Endothelial cell of umbilical vein (primary cell): ENCODE measurements at regions not wholly inside any gene's neighbourhood (a gene's known extent, or its start where the extent isn't known, plus 50 kb on each side); places are given as distances from the start of the nearest gene placed in this dataset.

Experiments
- BruUV-seq: library from RNA; stranded (reverse); fragments of 400-500 nt; replicated peaks from 2 replicates; lab custom pipeline; 2021; lab: Mats Ljungman, UMichigan
- CTCF ChIA-PET: fragments of 300-600, 350-600 bp; sonication (Branson Sonifier 250); formaldehyde crosslinking; loops from one replicate; lab custom pipeline; 2021; ENCODE audit warnings: antibody characterized with exemption, inconsistent platforms; lab: Charles Lee
- POLR2A ChIA-PET: fragments of 300-600, 350-600 bp; sonication (Branson Sonifier 250); formaldehyde crosslinking; loops from one replicate; lab custom pipeline; 2021; ENCODE audit warnings: antibody characterized with exemption, inconsistent platforms; lab: Charles Lee
- DNase-seq: peaks from one replicate; pipeline ENCODE4 v3.0.0-alpha.2; 2011; ENCODE audit warnings: low read depth, low spot score
- FAIRE-seq: peaks from 2 replicates; lab custom pipeline; 2011; peaks lifted over from hg19 to GRCh38; lab: Jason Lieb, UNC
- H2AFZ ChIP-seq: 2 replicates; pipeline ENCODE4 v1.6.0; 2012; ENCODE audit warnings: low read depth, low read length, control low read depth, inconsistent platforms
- H3K27ac ChIP-seq: 2 replicates; pipeline ENCODE4 v1.5.1; 2011; ENCODE audit warnings: low read depth, mild to moderate bottlenecking, control low read depth, low read length, moderate library complexity; ENCODE audit not compliant: insufficient read depth
- H3K27me3 ChIP-seq, 2 experiments: 2 replicates each; pipeline versions ENCODE4 v1.6.0 to v1.6.1; 2011; ENCODE audit warnings: low read length in 2 of 2, mixed read lengths in 1 of 2; ENCODE audit not compliant: control insufficient read depth in 2 of 2, insufficient read depth in 2 of 2
- H3K36me3 ChIP-seq, 2 experiments: 2 replicates in 1 of 2; 3 replicates in 1 of 2; pipeline ENCODE4 v1.5.1; 2011; ENCODE audit warnings: low read length in 2 of 2, mild to moderate bottlenecking in 1 of 2, moderate library complexity in 1 of 2; ENCODE audit not compliant: control insufficient read depth in 2 of 2, insufficient read depth in 2 of 2; ENCODE audit errors: extremely low read depth in 1 of 2
- H3K4me1 ChIP-seq: 3 replicates; pipeline ENCODE4 v1.5.1; 2011; ENCODE audit warnings: mild to moderate bottlenecking, low read length; ENCODE audit not compliant: control insufficient read depth, insufficient read depth; ENCODE audit errors: extremely low read depth
- H3K4me2 ChIP-seq: 2 replicates; pipeline ENCODE4 v1.6.1; 2011; ENCODE audit warnings: low read length, control low read depth, mixed read lengths; ENCODE audit not compliant: insufficient read depth
- H3K4me3 ChIP-seq, 3 experiments: fragments of 200-600 bp in 1 of 3; sonication (generic), shearing (Covaris generic) in 1 of 3; replicated peaks in 1 of 3; 2 replicates each; pipeline ENCODE4 v1.5.1; 2011 to 2016; ENCODE audit warnings: control low read depth in 3 of 3, low read length in 3 of 3, mild to moderate bottlenecking in 2 of 3, inconsistent platforms in 1 of 3, low read depth in 1 of 3, moderate library complexity in 1 of 3; ENCODE audit not compliant: insufficient read depth in 1 of 3
- H3K79me2 ChIP-seq: 2 replicates; pipeline ENCODE4 v1.6.0; 2012; ENCODE audit warnings: low read length, inconsistent platforms; ENCODE audit not compliant: control insufficient read depth, insufficient read depth
- H3K9ac ChIP-seq: replicated peaks from 2 replicates; pipeline ENCODE3; 2011; ENCODE audit warnings: low read length, control low read depth; ENCODE audit not compliant: insufficient read depth; ENCODE audit errors: extremely low read depth
- H3K9me1 ChIP-seq: replicated peaks from 3 replicates; pipeline ENCODE4 v1.6.0; 2011; ENCODE audit warnings: mild to moderate bottlenecking, low read length; ENCODE audit not compliant: control insufficient read depth, insufficient read depth; ENCODE audit errors: extremely low read depth
- H3K9me3 ChIP-seq: replicated peaks from 2 replicates; pipeline ENCODE4 v1.5.1; 2012; ENCODE audit warnings: low read length, inconsistent platforms; ENCODE audit not compliant: control insufficient read depth, insufficient read depth
- H4K20me1 ChIP-seq: replicated peaks from 2 replicates; pipeline ENCODE3; 2011; ENCODE audit warnings: mild to moderate bottlenecking, low read length; ENCODE audit not compliant: control insufficient read depth, insufficient read depth; ENCODE audit errors: extremely low read depth
- CTCF ChIP-seq, 2 donors: IDR thresholded peaks; 1 replicate in 1 of 2; 2 replicates in 1 of 2; pipeline ENCODE4 v1.5.1; 2011; ENCODE audit warnings: low read length in 2 of 2, mild to moderate bottlenecking in 2 of 2, moderate library complexity in 2 of 2, control low read depth in 1 of 2, inconsistent platforms in 1 of 2, low read depth in 1 of 2; ENCODE audit not compliant: insufficient read depth in 1 of 2; ENCODE audit errors: extremely low read depth in 1 of 2
- EZH2 ChIP-seq: IDR thresholded peaks from 2 replicates; pipeline ENCODE4 v1.6.1; 2012; ENCODE audit warnings: borderline replicate concordance, low read depth, mild to moderate bottlenecking, moderate library complexity, low read length, inconsistent platforms; ENCODE audit not compliant: severe bottlenecking
- FOS ChIP-seq: IDR thresholded peaks from 2 replicates; pipeline ENCODE4 v1.6.1; 2011; ENCODE audit warnings: mild to moderate bottlenecking, low read length, moderate library complexity, borderline replicate concordance; ENCODE audit not compliant: insufficient read depth
- GATA2 ChIP-seq: IDR thresholded peaks from 2 replicates; pipeline ENCODE4 v1.7.0; 2011; ENCODE audit warnings: low read depth, mild to moderate bottlenecking, moderate library complexity, mixed read lengths, low read length; ENCODE audit not compliant: insufficient read length, insufficient read depth
- JUN ChIP-seq: IDR thresholded peaks from 2 replicates; pipeline ENCODE4 v1.6.1; 2011; ENCODE audit warnings: borderline replicate concordance, low read depth; ENCODE audit not compliant: insufficient read length, insufficient read depth
- MAX ChIP-seq: IDR thresholded peaks from 2 replicates; pipeline ENCODE4 v1.6.1; 2011; ENCODE audit not compliant: insufficient read depth, insufficient read length
- MYC ChIP-seq: IDR thresholded peaks from one replicate; pipeline ENCODE4 v1.6.1; 2011; ENCODE audit warnings: mild to moderate bottlenecking, low read depth, low read length
- POLR2AphosphoS5 ChIP-seq: IDR thresholded peaks from 2 replicates; pipeline ENCODE4 v1.6.1; 2012; ENCODE audit warnings: low read depth, mild to moderate bottlenecking, control low read depth, low read length, moderate library complexity; ENCODE audit not compliant: insufficient read depth
- dilution Hi-C: fragments of 300-500 bp; cut with MboI; formaldehyde crosslinking; loops from one replicate; pipeline ENCODE4 v1.15.0; 2019; ENCODE audit warnings: low sequenced_read_pairs; ENCODE audit not compliant: extremely low pct_ligation_motif_present
- intact Hi-C: fragments of 100-400 bp; cut with micrococcal nuclease; formaldehyde crosslinking; loops from one replicate; pipeline ENCODE4 v1.10.0; 2022

DNA sequence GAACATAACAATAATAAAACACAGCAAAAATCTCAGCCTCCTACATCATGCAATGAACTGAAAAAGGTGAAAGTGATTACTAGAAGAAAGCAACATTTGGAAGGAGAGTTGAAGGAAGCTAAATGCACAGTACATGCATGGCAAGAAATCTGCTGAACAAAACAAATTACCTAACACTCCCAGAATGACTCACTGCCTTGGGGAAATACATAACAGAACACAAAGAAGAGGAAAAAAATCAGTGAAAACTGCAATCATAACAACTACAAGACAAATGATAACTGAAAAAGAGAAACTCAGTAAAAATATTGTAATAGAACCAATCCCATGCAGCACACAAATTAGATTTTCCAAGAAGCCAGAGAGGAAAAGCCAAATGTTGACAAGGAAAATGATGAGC lies 1513.2 kb downstream of the ARAP2 start:
- no peaks in the 10 kb centered on the region for H3K79me2 ChIP-seq
- H3K27me3 ChIP-seq, result no peaks in the 10 kb centered on the region
- no peak overlapping the region for H3K4me2 ChIP-seq
- no peak overlapping the region for H3K4me3 ChIP-seq
- intact Hi-C loops (no loop called here), dilution Hi-C loops (no loop called here)
- no peaks in the 10 kb centered on the region for H3K9me1 ChIP-seq
- ChIA-PET POLR2A (no interaction called here), CTCF (no interaction called here)
- FAIRE-seq, result no peak
- H3K36me3 ChIP-seq, result no peaks in the 10 kb centered on the region
- no peak overlapping the region for H2AFZ ChIP-seq
- TF ChIP-seq MYC, result no peak
- no peak for TF ChIP-seq EZH2
- no peak for TF ChIP-seq MAX
- TF ChIP-seq FOS, result no peak
- TF ChIP-seq POLR2AphosphoS5, result no peak
- no peak overlapping the region for H3K9ac ChIP-seq
- BruUV-seq, result no TSS peak
- no peak for DNase-seq
- H3K27ac ChIP-seq, result no peak overlapping the region
- H3K4me1 ChIP-seq, result no peaks in the 10 kb centered on the region
- H3K9me3 ChIP-seq, result no peaks in the 10 kb centered on the region
- no peaks in the 10 kb centered on the region for H4K20me1 ChIP-seq

- dilution Hi-C loops (no loop called here), intact Hi-C loops (no loop called here)
- FAIRE-seq, result no peak
- BruUV-seq, result no TSS peak
- DNase-seq, result no peak
- Histone ChIP-seq H3K79me2 (no peaks in the 10 kb centered on the region), H3K9me3 (no peaks in the 10 kb centered on the region), H3K36me3 (no peaks in the 10 kb centered on the region), H2AFZ (no peak overlapping the region), H4K20me1 (no peaks in the 10 kb centered on the region), H3K9me1 (no peaks in the 10 kb centered on the region), H3K27me3 (no peaks in the 10 kb centered on the region), H3K4me1 (no peaks in the 10 kb centered on the region), H3K4me3 (no peak overlapping the region), H3K9ac (no peak overlapping the region), H3K27ac (no peak overlapping the region), H3K4me2 (no peak overlapping the region)
- no peak for TF ChIP-seq JUN
- TF ChIP-seq GATA2, result no peak
- TF ChIP-seq EZH2, result no peak
- TF ChIP-seq CTCF (IDR thresholded peaks at IDR 0.05; ENCODE audit: extremely low read depth in 1 of 2, insufficient read depth in 1 of 2, low read depth in 1 of 2, low read length in 2 of 2), result no peak
- POLR2A ChIA-PET, result no interaction called here
- CTCF ChIA-PET, result no interaction called here
Observed at GRCh38 chr4:34732176-34732950, 1512.0 kb downstream of the ARAP2 start.
